GM18909 (cell line): ENCODE measurements at regions not wholly inside any gene's neighbourhood (a gene's known extent, or its start where the extent isn't known, plus 50 kb on each side); places are given as distances from the start of the nearest gene placed in this dataset.

ENCODE experiments used
- ATAC-seq: cut with Tn5 transposase; IDR thresholded peaks from one replicate; pipeline ENCODE4 v1.9.1; 2021; ENCODE audit warnings: mild to moderate bottlenecking; ENCODE audit not compliant: unreplicated experiment, poor library complexity

DNA sequence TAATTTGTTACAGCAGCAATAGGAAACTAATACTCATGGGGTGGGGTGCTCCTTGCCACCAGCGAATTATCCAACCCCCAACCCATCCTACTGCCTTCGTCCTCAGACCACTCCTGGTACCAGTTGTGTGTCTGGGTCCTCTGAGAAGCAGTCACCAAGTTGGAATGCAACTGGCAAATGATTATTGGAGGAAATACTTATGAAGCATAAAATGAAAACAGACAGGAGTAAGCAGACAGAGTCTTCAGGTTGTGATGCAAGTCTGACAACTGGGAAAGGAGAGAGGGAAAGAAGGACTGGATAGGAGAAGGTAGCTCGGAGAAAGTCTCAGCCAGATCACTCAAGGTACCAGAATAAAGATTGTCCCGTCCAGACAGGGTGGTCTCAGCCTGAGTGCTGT lies 181.1 kb upstream of the ARID2 start:
- ATAC-seq: no peak

- ATAC-seq: no peak
These were observed 180.1 kb upstream of the ARID2 start for GRCh38 chr12:45549337-45549902.

GRCh38 chr12:45553204-45553603 lies 176.3 kb upstream of the ARID2 start:
- no peak for ATAC-seq

- no peak for ATAC-seq
These were observed 172.5 kb upstream of the ARID2 start for GRCh38 chr12:45557016-45557415.

DNA sequence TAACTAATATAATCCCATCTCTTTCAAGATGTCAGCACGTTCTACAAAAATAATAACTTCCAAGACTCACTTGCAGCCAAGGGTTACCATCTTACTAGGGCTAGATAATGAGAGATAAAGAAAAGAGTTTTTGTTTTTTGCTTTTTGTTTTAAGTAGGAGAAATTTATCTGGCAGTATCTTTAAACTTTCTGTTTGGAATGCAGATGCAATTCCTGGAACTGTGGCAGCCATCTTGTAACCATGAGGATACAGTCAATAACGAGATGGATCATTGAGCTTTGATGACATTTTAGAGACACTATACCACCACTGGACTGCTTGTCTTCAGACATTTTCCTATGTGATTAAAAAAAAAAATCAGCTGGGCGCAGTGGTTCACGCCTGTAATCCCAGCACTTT lies 171.2 kb upstream of the ARID2 start:
- no peak for ATAC-seq

GRCh38 chr12:45559537-45559936 lies 170.0 kb upstream of the ARID2 start:
- no peak for ATAC-seq

GRCh38 chr12:45560689-45561088 lies 168.8 kb upstream of the ARID2 start:
- ATAC-seq: no peak

DNA sequence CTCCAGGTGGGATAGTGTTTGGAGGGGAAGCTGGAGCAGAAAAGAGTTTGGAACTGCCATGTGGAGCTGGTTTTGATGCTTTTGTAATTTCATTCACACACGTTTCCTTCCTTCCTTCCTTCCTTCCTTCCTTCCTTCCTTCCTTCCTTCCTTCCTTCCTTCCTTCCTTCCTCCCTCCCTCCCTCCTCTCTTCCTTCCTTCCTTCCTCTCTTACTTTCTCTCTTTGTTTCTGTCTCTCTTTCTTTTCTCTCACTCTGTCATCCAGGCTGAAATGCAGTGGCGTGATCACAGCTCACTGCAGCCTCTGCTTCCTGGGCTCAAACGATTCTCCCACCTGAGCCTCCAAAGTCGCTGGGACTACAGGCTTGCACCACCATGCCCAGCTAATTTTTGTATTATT lies 168.0 kb upstream of the ARID2 start:
- ATAC-seq: no peak

DNA sequence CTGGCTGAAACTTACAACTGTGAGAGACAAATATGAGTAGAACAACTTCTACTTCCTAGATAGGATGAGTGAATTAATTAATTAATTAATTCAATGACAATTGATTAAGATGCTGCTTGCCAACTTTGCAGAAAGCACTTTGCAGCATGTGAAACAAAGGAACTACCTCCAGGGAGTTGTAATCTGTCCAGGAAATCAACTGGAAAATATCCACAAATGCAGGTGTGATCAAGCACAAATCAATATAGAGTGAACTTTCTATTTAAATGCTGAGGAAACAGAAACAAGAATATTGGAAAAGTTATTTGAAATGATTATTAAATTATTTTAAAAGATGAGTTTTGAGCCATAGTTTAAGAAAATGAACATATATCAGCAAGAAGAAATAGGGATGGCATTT lies 163.9 kb upstream of the ARID2 start:
- ATAC-seq: no peak

- no peak for ATAC-seq
These were observed 163.2 kb upstream of the ARID2 start for GRCh38 chr12:45566257-45566656.

GRCh38 chr12:45568808-45569207 lies 160.7 kb upstream of the ARID2 start:
- ATAC-seq: no peak

DNA sequence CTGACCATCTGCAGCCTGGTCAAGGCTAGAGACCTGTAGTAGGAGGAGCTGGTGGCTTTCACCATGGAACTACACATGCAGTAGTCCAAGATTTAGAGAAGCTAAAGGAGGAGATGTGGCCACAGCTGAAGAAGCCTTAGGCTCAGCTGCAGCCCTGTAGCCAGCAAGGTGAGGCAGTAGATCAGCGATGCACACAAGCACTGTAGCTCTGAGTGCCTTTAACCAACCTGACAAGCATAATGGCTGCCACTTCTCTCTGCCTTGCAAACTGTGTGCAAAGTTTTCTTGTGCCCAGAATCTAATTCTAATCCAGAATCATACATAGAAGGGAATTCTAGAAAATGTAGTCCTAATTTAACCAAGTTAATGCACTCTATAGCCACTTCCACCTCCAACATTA lies 159.0 kb upstream of the ARID2 start:
- ATAC-seq: no peak

DNA sequence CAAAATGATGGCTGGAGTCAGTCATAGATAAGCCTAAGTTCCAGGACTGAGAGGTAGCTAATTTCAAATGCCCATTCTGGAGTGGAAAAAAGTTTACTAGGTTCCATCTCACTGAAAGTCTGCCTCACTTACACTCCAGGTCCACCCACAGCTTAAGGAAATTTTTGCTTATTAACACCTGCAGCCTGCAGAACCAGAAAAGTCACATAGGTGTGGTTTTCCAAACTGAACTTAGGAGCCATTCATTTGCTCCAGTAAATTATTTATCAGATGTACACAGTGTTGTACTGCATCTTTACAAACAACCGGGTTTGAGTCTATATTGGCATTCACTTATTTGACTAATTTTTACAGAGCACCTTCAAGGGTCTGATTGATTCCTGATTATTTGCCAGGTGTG lies 157.4 kb upstream of the ARID2 start:
- no peak for ATAC-seq

- ATAC-seq: peak; percentile 31
These were observed 154.1 kb upstream of the ARID2 start for GRCh38 chr12:45575417-45575816.

DNA sequence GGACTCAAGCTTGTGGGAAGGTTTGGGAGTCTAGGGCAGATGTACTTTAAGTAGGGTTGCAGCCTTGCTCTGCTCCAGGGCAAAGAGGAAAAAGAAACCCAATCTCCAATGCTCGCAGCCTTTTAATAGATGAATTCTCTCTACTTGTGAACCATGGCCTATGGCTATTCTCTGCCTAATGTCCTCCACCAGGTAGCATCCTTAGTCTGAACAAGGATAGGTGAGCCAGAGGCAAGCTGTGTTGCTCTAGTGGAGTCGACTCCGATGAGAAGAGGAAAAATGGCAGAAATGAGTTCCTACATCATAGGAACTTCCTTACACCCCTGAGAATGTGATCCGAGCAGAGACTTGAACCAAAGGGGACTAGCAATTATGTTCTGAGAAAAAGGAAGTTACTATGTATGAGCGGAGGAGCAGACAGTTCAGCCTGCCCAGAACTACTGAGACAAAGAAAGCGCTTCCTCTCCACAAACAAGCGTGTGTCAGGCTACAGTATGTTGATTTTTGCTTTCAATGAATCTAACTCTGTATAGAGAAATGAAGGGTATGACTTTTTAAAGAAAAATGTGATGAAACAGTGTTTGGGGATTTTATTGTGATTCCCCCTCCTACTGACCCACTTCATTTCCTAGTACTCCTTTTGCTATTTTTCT lies 153.6 kb upstream of the ARID2 start:
- ATAC-seq: peak; percentile 60

DNA sequence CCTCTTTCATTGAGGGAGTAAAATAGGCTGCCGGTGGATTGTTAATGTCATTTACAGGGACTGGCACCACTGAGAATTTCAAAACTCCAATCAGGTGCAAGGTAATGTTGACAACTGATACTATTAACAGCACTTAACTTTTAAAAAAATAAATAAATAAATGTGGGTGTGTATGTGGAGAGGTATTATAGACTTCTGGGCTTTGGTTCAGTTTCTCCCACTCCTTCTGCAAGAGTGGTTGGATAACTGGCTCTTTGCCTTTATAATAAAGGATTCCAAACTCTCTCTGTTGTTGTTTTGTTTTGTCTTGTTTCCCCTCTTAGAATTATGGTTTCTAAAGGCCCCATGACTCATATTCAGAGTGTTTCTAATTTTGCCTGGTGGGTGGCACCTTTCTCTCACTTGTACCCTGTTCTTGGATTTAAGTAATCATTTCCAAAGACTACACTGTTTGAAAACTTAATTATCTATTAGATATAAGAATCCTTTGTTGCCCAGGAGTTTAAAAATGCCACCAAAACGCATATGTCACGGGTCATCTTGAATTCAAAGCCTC lies 151.6 kb upstream of the ARID2 start:
- peak; percentile 34 for ATAC-seq

DNA sequence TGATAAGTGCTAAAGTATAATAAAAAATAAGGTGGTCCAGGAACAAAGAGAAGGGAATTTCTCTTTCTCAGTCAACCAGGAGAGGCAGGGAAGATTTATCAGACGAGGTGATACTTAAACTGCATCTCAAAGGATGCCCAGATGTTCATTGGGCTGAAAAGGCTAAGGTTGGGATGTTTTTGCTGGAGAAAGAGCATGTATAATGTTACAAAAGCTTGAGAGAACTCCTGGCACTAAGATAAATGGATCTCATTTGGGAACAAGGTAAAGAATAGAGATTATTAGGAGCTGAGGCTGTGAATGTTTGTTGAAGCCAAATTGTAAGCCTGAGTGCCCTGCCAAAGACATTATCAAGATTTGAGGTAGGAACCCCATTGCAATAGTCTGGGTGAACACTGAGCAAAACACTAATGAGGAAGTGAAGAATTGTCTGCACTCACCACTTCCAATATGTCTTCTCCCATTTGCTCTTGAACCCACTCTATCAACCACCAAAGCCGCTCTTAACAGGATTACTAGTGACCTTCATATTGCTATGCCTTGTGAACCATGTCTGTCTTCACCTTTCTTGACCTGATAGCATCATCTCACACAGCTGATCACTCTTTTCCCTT lies 149.0 kb upstream of the ARID2 start:
- no peak for ATAC-seq

- no peak for ATAC-seq
These were observed 148.4 kb upstream of the ARID2 start for GRCh38 chr12:45581112-45581511.

GRCh38 chr12:45582536-45582935 lies 147.0 kb upstream of the ARID2 start:
- no peak for ATAC-seq

DNA sequence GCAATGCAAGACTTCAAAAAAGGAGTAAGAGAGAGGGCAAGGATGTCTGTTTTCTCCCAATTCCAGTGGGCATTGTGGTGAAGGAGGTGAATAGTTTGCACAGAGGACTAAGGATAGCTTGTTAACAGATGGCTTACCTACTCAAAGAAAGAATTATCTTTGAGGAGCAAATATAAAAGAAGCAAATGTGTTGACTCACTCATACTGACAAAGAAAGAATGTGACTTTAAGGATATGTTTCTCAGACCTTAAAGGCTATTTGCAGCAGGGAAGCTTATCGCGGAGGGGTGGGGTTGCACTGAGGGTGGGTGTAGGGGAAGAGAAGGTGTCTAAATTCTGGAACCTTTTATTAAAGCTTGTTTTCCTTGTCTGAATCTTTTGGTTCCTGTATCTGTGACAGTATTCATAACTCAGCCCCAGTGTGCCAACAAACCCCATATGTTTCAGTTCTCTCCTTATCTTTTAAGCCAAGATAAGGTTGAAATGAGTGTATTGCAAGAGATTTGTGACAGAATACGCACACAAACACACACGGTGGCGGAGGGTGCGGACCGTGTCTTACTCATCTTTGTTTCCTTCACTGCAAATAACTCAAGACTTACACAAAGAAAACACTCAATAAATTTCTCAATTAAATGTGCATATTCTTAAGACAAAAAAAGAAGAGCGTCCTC lies 146.4 kb upstream of the ARID2 start:
- ATAC-seq: no peak

DNA sequence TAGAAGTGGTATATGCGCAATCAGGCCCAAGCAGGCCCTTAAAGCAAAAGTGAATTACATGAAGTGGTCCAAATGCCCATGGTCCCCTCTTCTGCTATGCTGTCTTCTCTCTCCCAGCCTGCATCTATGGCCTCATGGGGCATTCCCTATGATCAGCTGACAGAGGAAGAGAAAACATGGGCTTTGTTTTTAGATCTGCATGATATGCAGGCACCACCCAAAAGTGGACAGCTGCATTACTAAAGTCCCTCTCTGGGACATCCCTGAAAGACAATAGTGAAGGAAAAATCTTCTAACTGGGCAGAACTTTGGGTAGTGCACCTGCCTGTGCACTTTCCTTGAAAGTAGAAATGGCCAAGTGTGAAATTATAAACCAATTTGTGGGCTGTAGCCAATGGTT lies 145.2 kb upstream of the ARID2 start:
- no peak for ATAC-seq
